ENCODE measurements at regions not wholly inside any gene's neighbourhood (a gene's known extent, or its start where the extent isn't known, plus 50 kb on each side); places are given as distances from the start of the nearest gene placed in this dataset.
A peak's percentile ranks its signal among the peaks of the same experiment; 100 is the strongest.

GRCh38 chr6:133837801-133838349, 51.0 kb upstream of the TCF21 start:
- Histone ChIP-seq H3K27ac (no peak overlapping the region), H3K27me3 (replicated peaks in 1 of 7) (peaks cover 0 to 24% (median 4%) of the 10 kb centered on the region in 7 donors), H3K36me3 (no peaks in the 10 kb centered on the region), H3K4me3 (peak overlapping the region in 6 of 8 donors; percentile 15 to 63 (median 30)), H3K9me3 (no peaks in the 10 kb centered on the region), H3K4me1 (peaks cover 0 to 7% (median 5%) of the 10 kb centered on the region in 6 donors)
- 10 to 25% (median 24%) methylated on average over 17 to 30 of the region's 30 CpGs for WGBS, 5 donors
- intact Hi-C loops (cut with DNase I; ENCODE audit: low total_unique reads) = no loop called here
- TF ChIP-seq POLR2A (IDR thresholded peaks at IDR 0.05) = no peak
- TF ChIP-seq, protein P1, sequence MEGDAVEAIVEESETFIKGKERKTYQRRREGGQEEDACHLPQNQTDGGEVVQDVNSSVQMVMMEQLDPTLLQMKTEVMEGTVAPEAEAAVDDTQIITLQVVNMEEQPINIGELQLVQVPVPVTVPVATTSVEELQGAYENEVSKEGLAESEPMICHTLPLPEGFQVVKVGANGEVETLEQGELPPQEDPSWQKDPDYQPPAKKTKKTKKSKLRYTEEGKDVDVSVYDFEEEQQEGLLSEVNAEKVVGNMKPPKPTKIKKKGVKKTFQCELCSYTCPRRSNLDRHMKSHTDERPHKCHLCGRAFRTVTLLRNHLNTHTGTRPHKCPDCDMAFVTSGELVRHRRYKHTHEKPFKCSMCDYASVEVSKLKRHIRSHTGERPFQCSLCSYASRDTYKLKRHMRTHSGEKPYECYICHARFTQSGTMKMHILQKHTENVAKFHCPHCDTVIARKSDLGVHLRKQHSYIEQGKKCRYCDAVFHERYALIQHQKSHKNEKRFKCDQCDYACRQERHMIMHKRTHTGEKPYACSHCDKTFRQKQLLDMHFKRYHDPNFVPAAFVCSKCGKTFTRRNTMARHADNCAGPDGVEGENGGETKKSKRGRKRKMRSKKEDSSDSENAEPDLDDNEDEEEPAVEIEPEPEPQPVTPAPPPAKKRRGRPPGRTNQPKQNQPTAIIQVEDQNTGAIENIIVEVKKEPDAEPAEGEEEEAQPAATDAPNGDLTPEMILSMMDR (IDR thresholded peaks at IDR 0.05 in 8 of 11, conservative IDR thresholded peaks at IDR 0.05 in 3 of 11) = peak in 9 of 11 experiments; percentile 35 to 79 (median 69)
- peak; percentile 80 for DNase-seq

All from spleen (tissue), 11 donors.